GM23338 (cell line): ENCODE measurements at regions not wholly inside any gene's neighbourhood (a gene's known extent, or its start where the extent isn't known, plus 50 kb on each side); places are given as distances from the start of the nearest gene placed in this dataset.

Experiments
- ATAC-seq: fragments of 200-7000 bp; cut with Tn5 transposase; 3 replicates; pipeline ENCODE4 v1.9.1; 2020
- DNase-seq: peaks from one replicate; pipeline ENCODE4 v3.0.0-alpha.2; 2015; ENCODE audit warnings: low spot score
- H2AFZ ChIP-seq: fragments of 200-600 bp; sonication (generic); 2 replicates; pipeline ENCODE4 v1.8.0; 2016; ENCODE audit warnings: antibody characterized with exemption, mild to moderate bottlenecking, moderate library complexity
- H3F3A ChIP-seq: fragments of 200-600 bp; sonication (generic); replicated peaks from 2 replicates; pipeline ENCODE4 v1.8.0; 2017; ENCODE audit warnings: antibody characterized with exemption, mixed run types, low read depth
- H3K27ac ChIP-seq: fragments of 200-600 bp; sonication (generic); 2 replicates; pipeline ENCODE4 v1.6.1; 2016; ENCODE audit warnings: low read depth
- H3K27me3 ChIP-seq: fragments of 200-600 bp; sonication (generic); 2 replicates; pipeline ENCODE4 v1.8.0; 2016; ENCODE audit warnings: mild to moderate bottlenecking, mixed run types, moderate library complexity; ENCODE audit not compliant: insufficient read depth
- H3K36me3 ChIP-seq: fragments of 200-600 bp; sonication (generic); 2 replicates; pipeline ENCODE4 v1.8.0; 2016; ENCODE audit warnings: mild to moderate bottlenecking; ENCODE audit not compliant: insufficient read depth
- H3K4me1 ChIP-seq: fragments of 200-600 bp; sonication (generic); 2 replicates; pipeline ENCODE4 v1.8.0; 2016; ENCODE audit warnings: mild to moderate bottlenecking, moderate library complexity; ENCODE audit not compliant: insufficient read depth
- H3K4me2 ChIP-seq: fragments of 200-600 bp; sonication (generic); 2 replicates; pipeline ENCODE4 v1.7.1; 2017; ENCODE audit warnings: mixed run types
- H3K4me3 ChIP-seq: fragments of 200-600 bp; sonication (generic); 2 replicates; pipeline ENCODE4 v1.6.1; 2016; ENCODE audit warnings: mixed run types
- H3K79me2 ChIP-seq: fragments of 200-600 bp; sonication (generic); replicated peaks from 2 replicates; pipeline ENCODE4 v1.8.0; 2017; ENCODE audit warnings: mild to moderate bottlenecking; ENCODE audit not compliant: insufficient read depth
- H3K9me2 ChIP-seq: fragments of 200-600 bp; sonication (generic); 2 replicates; pipeline ENCODE4 v1.8.0; 2017; ENCODE audit not compliant: insufficient read depth
- H4K20me1 ChIP-seq: fragments of 200-600 bp; sonication (generic); replicated peaks from 2 replicates; pipeline ENCODE4 v1.8.0; 2017; ENCODE audit warnings: mild to moderate bottlenecking; ENCODE audit not compliant: insufficient read depth
- H3K27ac Mint-ChIP-seq: 2 replicates; pipeline ENCODE4 v1.8.0; 2020; ENCODE audit warnings: inconsistent platforms, mild to moderate bottlenecking, moderate library complexity, mixed read lengths
- H3K27me3 Mint-ChIP-seq: 3 replicates; pipeline ENCODE4 v1.8.0; 2022; ENCODE audit warnings: low read depth, mild to moderate bottlenecking, moderate library complexity, mixed read lengths, inconsistent platforms; ENCODE audit not compliant: insufficient read depth, poor library complexity
- H3K36me3 Mint-ChIP-seq: 3 replicates; pipeline ENCODE4 v1.8.0; 2021; ENCODE audit warnings: low read depth, mild to moderate bottlenecking, inconsistent platforms, moderate library complexity, mixed read lengths
- H3K4me1 Mint-ChIP-seq: 3 replicates; pipeline ENCODE4 v1.8.0; 2020; ENCODE audit warnings: mild to moderate bottlenecking, inconsistent platforms, mixed read lengths
- H3K4me3 Mint-ChIP-seq: 3 replicates; pipeline ENCODE4 v1.8.0; 2021; ENCODE audit warnings: moderate library complexity, mild to moderate bottlenecking, inconsistent platforms, mixed read lengths
- H3K9me3 Mint-ChIP-seq: 3 replicates; pipeline ENCODE4 v1.8.0; 2020; ENCODE audit warnings: moderate library complexity, mild to moderate bottlenecking, inconsistent platforms, mixed read lengths
- CREB1 ChIP-seq: fragments of 250-450 bp; sonication (Bioruptor Pico); IDR thresholded peaks from 2 replicates; pipeline ENCODE4 v1.5.0; 2020; ENCODE audit warnings: low read depth, mild to moderate bottlenecking, moderate library complexity
- CTCF ChIP-seq, 2 experiments: fragments of 200-600 bp in 1 of 2; sonication (generic) in 1 of 2; conservative IDR thresholded peaks; 2 replicates each; pipeline versions ENCODE4 v1.5.1 to v1.6.1; 2016 to 2017; ENCODE audit warnings: antibody characterized with exemption in 2 of 2, low read depth in 2 of 2, mild to moderate bottlenecking in 2 of 2, moderate library complexity in 1 of 2
- ETS1 ChIP-seq: IDR thresholded peaks from 2 replicates; pipeline ENCODE4 v1.6.1; 2016; ENCODE audit warnings: antibody characterized with exemption
- EZH2 ChIP-seq: fragments of 200-600 bp; sonication (generic); IDR thresholded peaks from one replicate; pipeline ENCODE4 v1.8.0; 2017; ENCODE audit warnings: antibody characterized with exemption, mild to moderate bottlenecking, low read depth; ENCODE audit not compliant: unreplicated experiment
- EZH2phosphoT487 ChIP-seq: fragments of 200-600 bp; sonication (generic); IDR thresholded peaks from one replicate; pipeline ENCODE4 v1.8.1; 2018; ENCODE audit warnings: antibody characterized with exemption; ENCODE audit not compliant: unreplicated experiment
- JUNB ChIP-seq: IDR thresholded peaks from one replicate; pipeline ENCODE4 v1.6.1; 2016; ENCODE audit warnings: antibody characterized with exemption; ENCODE audit not compliant: unreplicated experiment
- NANOG ChIP-seq: IDR thresholded peaks from 2 replicates; pipeline ENCODE4 v1.6.1; 2016; ENCODE audit warnings: antibody characterized with exemption, borderline replicate concordance
- POLR2AphosphoS5 ChIP-seq: IDR thresholded peaks from 2 replicates; pipeline ENCODE4 v1.6.1; 2016; ENCODE audit warnings: antibody characterized with exemption, low read depth
- REST ChIP-seq: IDR thresholded peaks from one replicate; pipeline ENCODE4 v1.6.1; 2018; ENCODE audit warnings: antibody characterized with exemption; ENCODE audit not compliant: unreplicated experiment
- STAT1 ChIP-seq: IDR thresholded peaks from one replicate; pipeline ENCODE4 v1.6.1; 2016; ENCODE audit warnings: antibody characterized with exemption; ENCODE audit not compliant: unreplicated experiment
- ZNF114 ChIP-seq: fragments of 250-450 bp; sonication (Bioruptor Pico); IDR thresholded peaks from 2 replicates; pipeline ENCODE4 v1.5.0; 2020; ENCODE audit warnings: mild to moderate bottlenecking, moderate library complexity
- ZNF331 ChIP-seq: fragments of 250-450 bp; sonication (Bioruptor Pico); IDR thresholded peaks from 2 replicates; pipeline ENCODE4 v1.5.0; 2020; ENCODE audit warnings: low read depth, mild to moderate bottlenecking, moderate library complexity
- ZNF462 ChIP-seq: fragments of 250-450 bp; sonication (Bioruptor Pico); IDR thresholded peaks from 2 replicates; pipeline ENCODE4 v1.5.0; 2020; ENCODE audit warnings: mild to moderate bottlenecking, moderate library complexity

- H3K27me3 Mint-ChIP-seq = peaks cover 4% of the 10 kb centered on the region
- no peaks in the 10 kb centered on the region for H3K4me1 Mint-ChIP-seq
- Histone ChIP-seq H2AFZ (no peak overlapping the region), H3K27me3 (no peaks in the 10 kb centered on the region), H3K36me3 (no peaks in the 10 kb centered on the region), H3K4me1 (no peaks in the 10 kb centered on the region), H3K4me3 (no peak overlapping the region), H3K27ac (no peak overlapping the region), H3K4me2 (no peak overlapping the region), H3K9me2 (peaks cover 5% of the 10 kb centered on the region; the same call in 1 of the 2 replicates), H3K79me2 (no peaks in the 10 kb centered on the region), H3F3A (no peaks in the 10 kb centered on the region), H4K20me1 (no peaks in the 10 kb centered on the region)
- H3K9me3 Mint-ChIP-seq = peaks cover 3% of the 10 kb centered on the region; the same call in 2 of the 3 replicates
- no peak overlapping the region for H3K4me3 Mint-ChIP-seq
- ATAC-seq (no peak), DNase-seq (no peak)
- no peak overlapping the region for H3K27ac Mint-ChIP-seq
- TF ChIP-seq REST (no peak), CREB1 (CRISPR knock-in tag) (no peak), NANOG (no peak), STAT1 (no peak), EZH2phosphoT487 (no peak), JUNB (no peak), ZNF462 (CRISPR knock-in tag) (no peak), ZNF114 (CRISPR knock-in tag) (no peak), CTCF (conservative IDR thresholded peaks at IDR 0.05; ENCODE audit: low read depth in 2 of 2) (no peak), POLR2AphosphoS5 (no peak), EZH2 (no peak), ETS1 (no peak), ZNF331 (no peak)
- peaks cover 3% of the 10 kb centered on the region; the same call in 1 of the 3 replicates for H3K36me3 Mint-ChIP-seq
These were observed 538.9 kb downstream of the SNAPC1 start for GRCh38 chr14:62301080-62301479.
